ENCODE measurements at regions not wholly inside any gene's neighbourhood (a gene's known extent, or its start where the extent isn't known, plus 50 kb on each side); places are given as distances from the start of the nearest gene placed in this dataset.

DNA sequence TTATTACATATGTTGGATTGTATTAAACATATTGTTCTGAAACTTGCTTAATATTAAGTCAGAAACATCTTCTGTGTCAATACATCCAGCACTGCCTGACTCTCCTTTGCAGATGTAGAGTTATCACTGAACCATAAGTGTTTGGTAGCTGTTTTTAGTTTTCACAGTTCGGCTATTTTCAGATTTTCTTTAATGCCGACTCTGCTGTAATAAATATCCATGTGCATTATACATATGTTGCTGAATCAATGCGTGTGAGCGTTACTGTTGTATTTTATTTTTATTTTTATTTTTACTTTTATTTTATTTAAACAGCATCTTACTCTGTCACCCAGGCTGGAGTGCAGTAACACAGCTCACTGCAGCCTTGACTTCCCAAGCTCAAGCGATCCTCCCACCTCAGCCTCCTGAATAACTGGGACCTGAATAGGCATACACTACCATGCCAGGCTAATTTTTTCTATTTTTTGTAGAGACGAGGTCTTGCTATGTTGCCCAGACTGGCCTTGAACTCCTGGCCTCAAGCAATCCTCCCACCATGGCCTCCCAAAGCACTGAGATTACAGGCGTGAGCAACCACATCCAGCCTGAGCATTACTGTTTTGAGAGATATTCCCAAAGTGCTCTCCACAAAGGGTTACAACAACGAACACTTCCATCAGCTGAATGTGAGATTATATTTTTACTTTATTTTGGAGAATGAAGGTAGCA is 50.7 kb upstream of the NOCT start:
- DNase-seq: no peak

DNA sequence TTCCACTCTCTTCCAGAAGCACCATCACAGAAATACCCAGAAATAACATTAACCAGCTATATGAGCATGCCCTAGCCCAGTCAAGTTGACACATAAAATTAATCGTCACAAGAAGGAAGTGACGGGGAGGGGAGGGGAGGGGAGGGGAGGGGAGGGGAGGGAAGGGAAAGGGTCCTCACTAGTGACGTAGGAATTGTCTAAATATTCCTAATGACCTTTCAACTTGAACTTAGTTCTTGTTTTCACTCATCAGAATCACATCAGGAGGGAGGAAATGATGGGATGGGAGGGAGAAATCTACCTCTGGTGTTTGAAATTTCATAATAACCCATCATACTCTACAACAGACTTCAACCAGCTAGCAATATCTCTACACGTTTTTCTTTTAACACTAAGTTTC is 52.2 kb upstream of the NOCT start:
- DNase-seq: no peak

GRCh38 chr4:138961664-138962063 is 53.9 kb upstream of the NOCT start:
- DNase-seq: no peak

GRCh38 chr4:138961129-138961528 is 54.5 kb upstream of the NOCT start:
- no peak for DNase-seq

DNA sequence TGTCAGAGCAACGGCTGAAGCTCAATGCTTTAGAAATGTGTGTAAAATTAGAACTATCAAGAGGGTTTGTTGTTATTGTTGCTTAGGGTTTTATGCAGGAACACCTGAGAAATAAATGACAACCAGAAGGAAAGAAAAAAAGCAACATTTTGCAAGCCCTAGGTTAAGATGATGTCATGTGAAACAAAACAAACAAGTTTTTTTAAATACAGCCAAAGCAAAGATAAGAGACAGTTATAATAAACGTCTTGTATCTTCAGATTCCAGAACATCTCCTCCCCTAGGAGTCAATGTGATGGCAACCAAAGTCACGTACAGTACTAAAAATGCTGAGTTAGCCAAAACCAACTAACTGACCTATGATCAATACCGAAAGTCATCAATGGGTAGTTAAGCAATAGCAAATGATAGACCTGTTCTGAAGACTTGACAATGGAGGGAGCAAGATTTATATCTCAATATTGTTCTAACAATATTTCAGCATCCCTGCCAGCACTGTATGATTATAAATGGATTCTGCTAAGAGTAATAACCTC is 55.3 kb upstream of the NOCT start:
- no peak for DNase-seq

DNA sequence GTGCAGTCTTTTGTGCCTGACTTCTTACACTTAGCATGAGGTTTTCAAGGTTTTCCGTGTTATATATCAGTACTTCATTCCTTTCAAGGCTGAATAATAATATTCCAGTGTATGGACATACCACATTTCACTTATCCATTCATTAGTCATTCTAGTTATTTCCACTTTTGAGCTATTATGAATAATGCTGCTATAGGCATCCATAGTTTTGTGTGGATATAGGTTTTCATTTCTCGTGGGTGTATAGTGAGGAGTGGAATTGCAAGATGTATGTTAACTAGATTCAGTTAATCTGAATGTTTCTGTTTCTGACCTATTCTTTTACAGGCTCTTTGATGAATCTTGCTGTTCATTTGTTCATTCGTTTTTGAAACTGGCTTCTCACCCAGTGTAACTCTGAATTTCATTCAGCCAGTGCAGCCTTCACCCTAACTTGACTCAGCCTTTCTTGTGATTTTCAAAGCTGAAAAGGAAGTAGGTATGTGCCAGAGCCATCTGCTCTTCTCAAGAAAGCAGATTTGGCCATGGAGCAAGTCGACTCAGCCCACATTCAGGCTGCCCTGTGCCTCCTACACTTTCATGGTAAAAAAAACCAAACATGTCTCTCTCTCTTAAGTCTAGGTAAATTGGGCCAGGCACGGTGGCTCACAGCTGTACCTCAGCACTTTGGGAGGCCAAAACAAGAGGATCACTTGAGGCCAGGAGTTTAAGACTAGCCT is 56.3 kb upstream of the NOCT start:
- DNase-seq: no peak

- no peak for DNase-seq
These were observed 57.1 kb upstream of the NOCT start for GRCh38 chr4:138958519-138958918.

- DNase-seq: no peak
These were observed 58.3 kb upstream of the NOCT start for GRCh38 chr4:138957302-138957701.

- no peak for DNase-seq
These were observed 61.2 kb upstream of the NOCT start for GRCh38 chr4:138954428-138954827.

- no peak for DNase-seq
These were observed 61.6 kb upstream of the NOCT start for GRCh38 chr4:138953961-138954371.

- DNase-seq: peak; percentile 1 to 12
These were observed 63.2 kb upstream of the NOCT start for GRCh38 chr4:138952411-138952810.

DNA sequence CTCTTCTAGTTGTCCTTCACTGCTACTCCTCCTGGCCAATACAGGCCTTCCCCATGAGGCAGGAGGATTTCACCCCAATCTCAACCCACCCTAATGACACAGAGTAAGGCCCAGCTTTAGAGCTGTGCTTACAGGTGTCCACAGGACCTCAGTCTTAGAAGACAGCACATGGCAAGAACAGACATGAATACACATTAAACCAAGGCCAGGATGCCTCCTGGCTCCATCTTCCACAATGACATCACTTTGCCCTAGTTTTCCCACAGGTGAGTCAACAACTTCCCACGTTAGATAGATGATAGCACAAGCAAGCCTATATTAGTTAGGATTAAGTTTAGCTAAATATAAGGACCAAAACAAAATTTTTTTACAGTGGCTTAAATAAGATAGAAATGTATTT is 63.8 kb upstream of the NOCT start:
- DNase-seq: no peak

- DNase-seq: no peak
These were observed 65.7 kb upstream of the NOCT start for GRCh38 chr4:138949866-138950265.

DNA sequence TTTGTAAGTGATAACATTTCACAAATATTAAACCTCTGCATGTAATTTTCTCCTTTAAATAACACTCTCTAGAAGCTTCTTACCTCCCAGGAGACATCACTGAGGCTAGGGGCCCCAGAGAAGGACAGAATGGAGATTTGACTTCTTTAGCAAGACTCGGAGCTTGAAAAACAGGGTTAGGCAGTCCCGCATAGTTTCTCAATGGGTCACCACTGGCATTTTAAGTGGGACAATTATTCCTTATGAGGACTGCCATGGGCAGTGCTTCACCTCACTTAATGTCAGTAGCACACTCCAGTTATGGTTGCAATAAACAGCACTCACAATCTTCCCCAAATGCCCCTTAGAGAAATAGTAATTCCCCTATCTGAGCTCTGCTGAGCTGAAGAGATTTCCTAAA is 66.7 kb upstream of the NOCT start:
- no peak for DNase-seq

GRCh38 chr4:138946306-138946705 is 69.3 kb upstream of the NOCT start:
- no peak for DNase-seq

DNA sequence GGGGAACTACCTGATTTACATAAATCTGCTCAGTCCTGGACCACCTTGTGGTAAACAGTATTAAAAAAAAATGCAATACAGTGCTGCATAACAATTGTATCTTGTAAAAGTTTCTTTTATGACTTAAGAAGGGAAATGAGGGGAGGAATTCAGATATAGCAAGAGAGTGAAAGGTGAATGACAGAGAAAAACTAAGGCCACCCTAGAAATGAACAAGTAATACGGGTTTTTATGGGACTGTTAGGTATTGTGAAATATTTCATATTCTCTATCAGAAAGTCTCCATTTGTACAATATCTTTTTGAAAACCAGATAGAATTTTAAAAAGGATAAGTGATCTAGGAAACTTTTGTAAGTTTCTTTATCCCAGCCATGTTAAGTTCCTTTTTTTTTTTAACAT is 69.7 kb upstream of the NOCT start:
- DNase-seq: no peak

- DNase-seq: no peak
These were observed 70.2 kb upstream of the NOCT start for GRCh38 chr4:138945401-138945800.

GRCh38 chr4:138943893-138944292 is 71.7 kb upstream of the NOCT start:
- DNase-seq: no peak

DNA sequence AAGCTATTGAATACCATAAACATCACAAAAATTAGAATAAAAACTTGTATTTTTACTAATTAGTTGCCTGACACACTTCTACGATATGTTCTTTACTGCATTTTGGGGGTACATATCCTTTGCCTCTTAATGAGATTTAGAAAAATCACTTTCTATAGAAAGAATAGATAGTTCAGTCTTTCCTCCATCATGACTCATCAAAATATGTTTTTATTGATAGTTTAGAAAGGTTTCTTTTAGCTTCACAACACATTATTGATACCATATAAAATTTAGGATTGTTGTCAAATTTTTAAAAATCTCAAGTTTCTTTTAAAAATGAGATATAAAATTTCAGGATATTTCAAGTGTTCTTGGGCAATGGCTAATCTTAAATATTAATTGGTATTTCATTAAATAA is 74.5 kb upstream of the NOCT start:
- no peak for DNase-seq

DNA sequence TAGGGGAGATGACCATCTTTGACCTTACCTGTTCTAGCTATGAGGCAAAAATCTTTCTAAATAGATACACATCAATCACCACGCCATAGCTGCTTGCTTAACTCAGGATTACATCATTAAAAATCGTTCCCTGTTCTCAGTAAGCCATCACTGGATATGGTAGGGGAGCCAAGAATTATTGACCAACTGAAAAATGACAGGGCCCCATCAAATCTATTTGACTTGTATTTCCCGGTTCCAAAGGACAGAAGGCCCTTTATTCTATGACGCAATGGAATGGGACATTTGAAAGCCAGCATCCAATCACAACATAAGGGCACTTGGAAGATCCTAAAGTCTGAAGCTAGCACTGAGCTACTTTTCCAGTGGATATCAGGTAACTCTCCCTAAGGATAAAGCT is 75.6 kb upstream of the NOCT start:
- DNase-seq: no peak

GRCh38 chr4:138938366-138938690 is 77.3 kb upstream of the NOCT start:
- DNase-seq: no peak

DNA sequence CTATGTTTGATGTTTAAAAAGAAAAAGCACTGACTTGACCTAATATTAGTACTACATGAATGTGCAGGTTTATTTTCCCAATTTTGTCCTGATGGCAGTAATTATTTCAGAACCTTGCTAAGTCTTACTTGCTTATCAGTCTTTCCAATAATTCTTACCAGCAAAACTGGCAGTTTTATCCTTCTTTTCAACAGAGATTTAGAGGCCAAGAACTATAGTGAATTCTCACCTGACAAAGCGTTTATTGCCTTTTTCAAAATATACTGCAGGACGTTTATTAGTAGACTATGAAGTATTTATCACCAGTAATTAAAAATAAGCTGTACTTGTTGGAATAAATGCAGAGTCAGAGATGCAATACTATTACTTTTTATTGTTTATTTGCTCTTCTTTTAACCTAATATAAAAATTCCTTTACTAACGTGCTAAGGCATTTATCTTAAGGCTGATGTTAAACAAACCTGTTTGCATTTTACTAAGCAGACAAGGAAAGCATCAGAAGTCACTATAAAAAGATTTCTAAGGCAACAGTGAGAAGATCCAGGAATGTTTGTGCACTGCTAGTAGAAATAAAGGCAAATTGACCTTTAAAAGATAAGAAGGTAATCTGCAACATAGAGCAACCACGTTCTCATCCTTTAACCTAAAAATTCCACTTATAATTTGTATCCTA is 80.3 kb upstream of the NOCT start:
- DNase-seq: no peak

DNA sequence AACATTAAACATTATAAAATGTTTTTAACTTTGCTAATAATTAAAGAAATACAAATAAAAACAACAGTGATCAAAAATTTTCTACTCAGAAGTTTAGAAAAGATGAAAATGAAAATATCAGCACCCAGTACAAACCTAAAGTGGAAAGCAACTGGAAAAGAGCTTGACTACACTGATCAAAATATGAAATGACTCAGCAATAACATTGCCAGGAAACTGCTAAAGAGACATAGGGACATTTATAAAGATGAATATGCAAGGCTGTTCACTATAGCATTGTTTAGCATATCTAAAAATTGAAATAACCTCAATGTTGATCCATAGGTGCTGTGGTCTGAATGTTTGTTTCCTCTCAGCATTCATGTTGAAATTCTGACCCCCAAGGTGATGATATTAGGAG is 88.5 kb upstream of the NOCT start:
- no peak for DNase-seq

DNA sequence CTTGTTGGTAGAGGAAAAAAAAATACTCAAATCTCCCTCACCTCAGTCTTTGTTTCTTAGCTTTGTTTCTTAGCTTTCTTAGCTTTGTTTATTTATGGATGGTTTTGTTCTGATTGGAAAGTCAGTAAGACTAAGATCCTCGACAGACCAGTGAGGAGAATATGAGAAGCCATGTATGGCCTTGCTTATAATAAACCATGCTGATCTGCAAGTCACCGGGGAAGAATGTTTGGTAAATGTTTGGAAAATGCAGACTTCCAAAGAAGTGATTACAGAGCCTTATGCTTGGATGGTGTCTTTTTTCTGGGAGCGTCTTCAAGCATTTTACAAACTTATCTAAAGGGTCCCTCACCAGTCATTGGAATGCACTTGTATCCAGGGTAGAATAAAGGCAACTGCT is 90.1 kb upstream of the NOCT start:
- DNase-seq: no peak
